Sigmoid colon (tissue), 4 donors: ENCODE measurements at regions not wholly inside any gene's neighbourhood (a gene's known extent, or its start where the extent isn't known, plus 50 kb on each side); places are given as distances from the start of the nearest gene placed in this dataset.

Experiments
- CTCF ChIP-seq, 4 experiments: fragments of 450-650 bp in 3 of 4; fragments of 200-600 bp in 1 of 4; IDR thresholded peaks; one replicate each; pipeline ENCODE4 v1.5.1; 2016 to 2019; ENCODE audit warnings: antibody characterized with exemption in 4 of 4, mild to moderate bottlenecking in 3 of 4, moderate library complexity in 2 of 4
- POLR2AphosphoS5 ChIP-seq, 4 donors: sonication (generic); formaldehyde crosslinking; IDR thresholded peaks; one replicate each; pipeline ENCODE4 v1.6.1; 2017; ENCODE audit warnings: antibody characterized with exemption in 4 of 4

GRCh38 chr3:110697961-110698360 lies 373.7 kb upstream of the NECTIN3 start:
- no peak for TF ChIP-seq CTCF (IDR thresholded peaks at IDR 0.05)
- no peak for TF ChIP-seq POLR2AphosphoS5 (IDR thresholded peaks at IDR 0.05)
